Hepatocyte (in vitro differentiated cells): ENCODE measurements at regions not wholly inside any gene's neighbourhood (a gene's known extent, or its start where the extent isn't known, plus 50 kb on each side); places are given as distances from the start of the nearest gene placed in this dataset.

Source experiments
- DNase-seq: peaks from one replicate; pipeline ENCODE4 v3.0.0-alpha.2; 2016; ENCODE audit warnings: low spot score
- H2AFZ ChIP-seq: fragments of 200-600 bp; sonication (generic); 2 replicates; pipeline ENCODE4 v1.6.0; 2016; ENCODE audit warnings: antibody characterized with exemption, mild to moderate bottlenecking
- H3K27ac ChIP-seq: fragments of 200-600 bp; sonication (generic); 2 replicates; pipeline ENCODE4 v1.5.1; 2016; ENCODE audit warnings: mild to moderate bottlenecking
- H3K27me3 ChIP-seq: fragments of 200-600 bp; sonication (generic); 2 replicates; pipeline ENCODE4 v1.6.1; 2016
- H3K36me3 ChIP-seq: fragments of 200-600 bp; sonication (generic); replicated peaks from 2 replicates; pipeline ENCODE4 v1.5.1; 2016; ENCODE audit warnings: low read depth; ENCODE audit not compliant: insufficient read depth
- H3K4me1 ChIP-seq: fragments of 200-600 bp; sonication (generic); 2 replicates; pipeline ENCODE4 v1.5.1; 2016; ENCODE audit warnings: mild to moderate bottlenecking, moderate library complexity; ENCODE audit not compliant: insufficient read depth
- H3K4me2 ChIP-seq: fragments of 200-600 bp; sonication (generic); 2 replicates; pipeline ENCODE4 v1.6.0; 2016
- H3K4me3 ChIP-seq: fragments of 200-600 bp; sonication (generic); 2 replicates; pipeline ENCODE4 v1.5.1; 2016; ENCODE audit warnings: mild to moderate bottlenecking
- H3K79me2 ChIP-seq: fragments of 200-600 bp; sonication (generic); 2 replicates; pipeline ENCODE4 v1.6.0; 2017; ENCODE audit warnings: mild to moderate bottlenecking
- H3K9me2 ChIP-seq: fragments of 200-600 bp; sonication (generic); replicated peaks from 2 replicates; pipeline ENCODE4 v1.6.0; 2017; ENCODE audit warnings: mild to moderate bottlenecking; ENCODE audit not compliant: insufficient read depth
- H3K9me3 ChIP-seq: fragments of 200-600 bp; sonication (generic); 2 replicates; pipeline ENCODE4 v1.5.1; 2016; ENCODE audit warnings: low read depth, mild to moderate bottlenecking
- H4K20me1 ChIP-seq: fragments of 200-600 bp; sonication (generic); 2 replicates; pipeline ENCODE4 v1.6.0; 2016; ENCODE audit warnings: mild to moderate bottlenecking; ENCODE audit not compliant: insufficient read depth, poor library complexity, severe bottlenecking
- CTCF ChIP-seq: fragments of 200-600 bp; sonication (generic); IDR thresholded peaks from 2 replicates; pipeline ENCODE4 v1.5.1; 2016; ENCODE audit warnings: antibody characterized with exemption, mild to moderate bottlenecking; ENCODE audit not compliant: poor library complexity
- EZH2 ChIP-seq: fragments of 200-600 bp; sonication (generic); IDR thresholded peaks from 2 replicates; pipeline ENCODE4 v1.6.1; 2016; ENCODE audit warnings: antibody characterized with exemption, mild to moderate bottlenecking, borderline replicate concordance
- EZH2phosphoT487 ChIP-seq: fragments of 200-600 bp; sonication (generic); IDR thresholded peaks from one replicate; pipeline ENCODE4 v1.6.1; 2018; ENCODE audit warnings: antibody characterized with exemption, mild to moderate bottlenecking, low read depth, moderate library complexity; ENCODE audit not compliant: unreplicated experiment, severe bottlenecking
- WGBS: methylation state at CpG from one replicate; pipeline ENCODE4 v1.1.6; 2016; ENCODE audit warnings: low lambda C conversion rate; ENCODE audit errors: missing lambda C conversion rate; 5-methylcytosine and 5-hydroxymethylcytosine counted together

DNA sequence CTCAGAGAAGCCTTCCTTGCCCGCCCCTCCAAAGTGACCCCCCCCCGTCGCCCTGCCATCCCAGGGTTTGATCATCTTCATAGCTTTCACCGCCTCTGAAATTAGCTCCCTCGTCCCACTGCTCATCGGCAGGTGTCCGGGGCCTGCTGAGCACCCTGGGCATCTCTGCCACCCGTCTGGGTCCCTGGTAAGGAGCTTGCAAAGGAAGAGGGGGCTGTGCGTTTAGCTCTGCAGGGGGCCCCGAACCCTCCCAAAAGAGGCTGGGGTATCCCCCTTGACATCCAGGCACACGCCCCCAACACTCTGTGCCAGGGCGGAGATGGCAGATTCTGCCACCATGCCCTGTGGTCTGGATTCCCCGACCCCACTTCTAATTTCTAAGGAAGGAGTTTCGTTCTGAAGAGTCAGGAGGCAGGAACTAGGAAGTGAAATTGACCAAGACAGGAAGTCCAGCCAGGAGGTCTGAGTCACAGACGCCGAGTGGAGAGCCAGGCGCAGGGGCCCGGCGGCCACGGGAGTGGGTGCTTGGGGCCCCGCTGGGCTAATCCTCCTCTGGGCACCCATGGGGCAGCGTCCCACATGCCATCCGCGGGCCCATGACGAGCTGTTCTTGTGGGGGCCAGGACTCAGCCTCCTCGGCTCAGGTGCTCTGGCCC lies 95.7 kb downstream of the RFLNA start:
- H3K27ac ChIP-seq = peak overlapping the region; percentile 51
- no peak for DNase-seq
- no peak overlapping the region for H2AFZ ChIP-seq
- WGBS = 89% methylated on average over 26 of the region's 26 CpGs
- no peak overlapping the region for H3K4me3 ChIP-seq
- H4K20me1 ChIP-seq = peaks cover 27% of the 10 kb centered on the region
- H3K79me2 ChIP-seq = peaks cover 31% of the 10 kb centered on the region
- TF ChIP-seq CTCF (no peak), EZH2phosphoT487 (no peak), EZH2 (no peak)
- H3K27me3 ChIP-seq = no peaks in the 10 kb centered on the region
- no peak overlapping the region for H3K4me2 ChIP-seq
- H3K9me2 ChIP-seq = no peaks in the 10 kb centered on the region
- no peaks in the 10 kb centered on the region for H3K9me3 ChIP-seq
- peaks cover 49% of the 10 kb centered on the region for H3K4me1 ChIP-seq
- no peaks in the 10 kb centered on the region for H3K36me3 ChIP-seq

DNA sequence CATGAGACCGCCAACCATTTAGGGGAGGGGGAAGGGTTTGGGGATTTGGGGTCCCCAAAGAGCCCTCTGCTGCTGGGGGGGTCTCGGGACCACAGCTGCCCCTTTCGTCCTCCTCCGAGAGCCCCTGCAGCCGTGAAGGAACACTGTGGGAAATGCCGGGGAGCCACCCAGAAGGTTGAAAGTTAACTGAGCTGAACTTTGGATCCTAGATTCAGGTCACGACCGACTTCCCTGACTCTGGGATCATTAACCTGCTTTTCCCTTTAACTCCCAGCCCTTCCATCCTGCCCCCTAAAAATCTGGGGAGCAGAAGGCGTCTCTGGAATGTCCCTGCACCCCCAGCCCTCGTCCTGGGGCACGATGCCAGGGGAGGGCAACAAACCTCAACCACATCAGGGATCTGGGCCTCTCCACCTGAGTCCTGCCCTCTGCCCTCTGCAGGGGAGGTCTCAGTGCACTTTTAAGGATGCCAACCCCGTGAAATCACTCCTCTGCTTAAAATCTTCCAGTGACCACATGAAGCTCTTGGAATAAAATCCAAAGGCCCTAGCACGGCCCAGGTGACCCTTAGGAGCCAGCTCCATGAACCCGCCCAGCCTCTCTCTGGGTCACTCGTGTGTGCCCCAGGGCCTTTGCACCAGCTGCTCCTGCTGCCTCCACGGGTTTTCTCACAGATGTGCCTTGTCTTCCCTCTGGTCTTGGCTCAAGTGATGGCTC lies 95.0 kb downstream of the RFLNA start:
- no peak for DNase-seq
- H3K4me3 ChIP-seq = peak overlapping the region; percentile 29
- 61% methylated on average over 12 of the region's 16 CpGs for WGBS
- H3K27me3 ChIP-seq = no peaks in the 10 kb centered on the region
- no peak overlapping the region for H2AFZ ChIP-seq
- peaks cover 31% of the 10 kb centered on the region for H3K79me2 ChIP-seq
- no peaks in the 10 kb centered on the region for H3K36me3 ChIP-seq
- TF ChIP-seq EZH2 (no peak), CTCF (no peak), EZH2phosphoT487 (no peak)
- peak overlapping the region; percentile 100 for H3K4me2 ChIP-seq
- no peaks in the 10 kb centered on the region for H3K9me2 ChIP-seq
- H3K27ac ChIP-seq = peak overlapping the region; percentile 94
- peaks cover 26% of the 10 kb centered on the region for H4K20me1 ChIP-seq
- H3K9me3 ChIP-seq = no peaks in the 10 kb centered on the region
- H3K4me1 ChIP-seq = peaks cover 50% of the 10 kb centered on the region

- TF ChIP-seq CTCF = peak; percentile 1
- TF ChIP-seq EZH2phosphoT487 = no peak
- Histone ChIP-seq H3K4me2 (peak overlapping the region; percentile 100), H3K9me2 (no peaks in the 10 kb centered on the region), H3K36me3 (no peaks in the 10 kb centered on the region), H3K4me3 (peak overlapping the region; percentile 57), H2AFZ (peak overlapping the region; percentile 43), H3K27ac (peak overlapping the region; percentile 94), H3K4me1 (peaks cover 50% of the 10 kb centered on the region), H3K79me2 (peaks cover 34% of the 10 kb centered on the region), H3K27me3 (no peaks in the 10 kb centered on the region), H3K9me3 (no peaks in the 10 kb centered on the region), H4K20me1 (peaks cover 20% of the 10 kb centered on the region)
- peak; percentile 90 for DNase-seq
- WGBS = 3% methylated on average over 25 of the region's 39 CpGs
Observed at GRCh38 chr12:124389138-124389724, 94.3 kb downstream of the RFLNA start.
